Upper lobe of left lung (tissue), 6 donors: ENCODE measurements at regions not wholly inside any gene's neighbourhood (a gene's known extent, or its start where the extent isn't known, plus 50 kb on each side); places are given as distances from the start of the nearest gene placed in this dataset.

ENCODE experiments used
- ATAC-seq, 2 donors: fragments of 200-7000 bp; cut with Tn5 transposase; one replicate each; pipeline ENCODE4 v1.9.1; 2022; ENCODE audit warnings: mild to moderate bottlenecking in 2 of 2, moderate library complexity in 2 of 2; ENCODE audit not compliant: low FRiP score in 2 of 2
- DNase-seq, 2 donors: peaks; one replicate each; pipeline ENCODE4 v3.0.0-alpha.2; 2019 to 2020
- H3K27ac ChIP-seq, 4 donors: fragments of 200-600 bp; sonication (generic); one replicate each; pipeline ENCODE4 v1.5.1; 2016 to 2019
- H3K27me3 ChIP-seq, 4 donors: fragments of 200-600 bp; sonication (generic); one replicate each; pipeline ENCODE4 v1.5.1; 2017 to 2019
- H3K36me3 ChIP-seq, 4 donors: fragments of 200-600 bp; sonication (generic); one replicate each; pipeline ENCODE4 v1.5.1; 2016 to 2019
- H3K4me1 ChIP-seq, 4 donors: fragments of 200-600 bp; sonication (generic); one replicate each; pipeline ENCODE4 v1.5.1; 2018 to 2019
- H3K4me3 ChIP-seq, 4 donors: fragments of 200-600 bp; sonication (generic); one replicate each; pipeline ENCODE4 v1.5.1; 2017 to 2019; ENCODE audit warnings: mild to moderate bottlenecking in 2 of 4, moderate library complexity in 1 of 4
- H3K9me3 ChIP-seq, 4 donors: fragments of 200-600 bp; sonication (generic); one replicate each; pipeline ENCODE4 v1.5.1; 2018 to 2019
- CTCF ChIP-seq, 6 experiments: fragments of 450-650 bp in 4 of 6; fragments of 200-600 bp in 2 of 6; sonication (generic) in 2 of 6; IDR thresholded peaks; one replicate each; pipeline ENCODE4 v1.5.1; 2016 to 2019; ENCODE audit warnings: antibody characterized with exemption in 6 of 6
- EP300 ChIP-seq, 4 donors: sonication (generic); formaldehyde crosslinking; IDR thresholded peaks; one replicate each; pipeline ENCODE4 v1.5.1; 2017; ENCODE audit warnings: antibody characterized with exemption in 4 of 4, control low read depth in 2 of 4
- POLR2A ChIP-seq, 4 donors: fragments of 450-650 bp; IDR thresholded peaks; one replicate each; pipeline ENCODE4 v1.5.1; 2016 to 2017; ENCODE audit warnings: antibody characterized with exemption in 4 of 4, mild to moderate bottlenecking in 2 of 4
- POLR2AphosphoS5 ChIP-seq, 2 donors: sonication (generic); formaldehyde crosslinking; IDR thresholded peaks; one replicate each; pipeline ENCODE4 v1.5.1; 2017; ENCODE audit warnings: antibody characterized with exemption in 2 of 2
- WGBS, 2 donors: methylation state at CpG; one replicate each; pipeline ENCODE4 v1.1.5; 2017 to 2018; 5-methylcytosine and 5-hydroxymethylcytosine counted together
- donor health status: DM: no; HTN: no; CAD: no; lungs with moderate emphysema.
- donor health status: DM: no; HTN: yes; CAD: no; lungs with severe emphysema.

- ATAC-seq (no peak), DNase-seq (no peak)
- no peak for TF ChIP-seq POLR2AphosphoS5 (IDR thresholded peaks at IDR 0.05)
- Histone ChIP-seq H3K9me3 (no peaks in the 10 kb centered on the region), H3K36me3 (no peaks in the 10 kb centered on the region), H3K4me1 (no peaks in the 10 kb centered on the region), H3K27ac (no peak overlapping the region), H3K27me3 (no peaks in the 10 kb centered on the region), H3K4me3 (no peak overlapping the region)
- WGBS, 2 donors = 60 to 65% methylated on average over 3 of the region's 3 CpGs
Measured at GRCh38 chr13:106286811-106287210, 248.7 kb downstream of the EFNB2 start.

GRCh38 chr13:106284358-106284757, 251.1 kb downstream of the EFNB2 start:
- 68 to 81% methylated on average over 2 of the region's 2 CpGs for WGBS, 2 donors
- H3K4me3 ChIP-seq = no peak overlapping the region
- H3K27me3 ChIP-seq = no peaks in the 10 kb centered on the region
- ATAC-seq = no peak
- H3K27ac ChIP-seq = no peak overlapping the region
- DNase-seq = no peak
- no peaks in the 10 kb centered on the region for H3K9me3 ChIP-seq
- TF ChIP-seq POLR2AphosphoS5 (IDR thresholded peaks at IDR 0.05) (no peak), CTCF (IDR thresholded peaks at IDR 0.05) (no peak), POLR2A (IDR thresholded peaks at IDR 0.05) (no peak), EP300 (IDR thresholded peaks at IDR 0.05) (no peak)
- no peaks in the 10 kb centered on the region for H3K36me3 ChIP-seq
- H3K4me1 ChIP-seq = no peaks in the 10 kb centered on the region

- Histone ChIP-seq H3K36me3 (no peaks in the 10 kb centered on the region), H3K27me3 (no peaks in the 10 kb centered on the region), H3K9me3 (no peaks in the 10 kb centered on the region), H3K4me1 (no peaks in the 10 kb centered on the region), H3K4me3 (no peak overlapping the region), H3K27ac (no peak overlapping the region)
- ATAC-seq = no peak
- 83 to 90% methylated on average over 9 of the region's 9 CpGs for WGBS, 2 donors
- DNase-seq = peak in 1 of 2 donors; percentile 5
- no peak for TF ChIP-seq POLR2AphosphoS5 (IDR thresholded peaks at IDR 0.05)
- TF ChIP-seq CTCF (IDR thresholded peaks at IDR 0.05) = no peak
- TF ChIP-seq POLR2A (IDR thresholded peaks at IDR 0.05) = no peak
- TF ChIP-seq EP300 (IDR thresholded peaks at IDR 0.05) = no peak
Measured at GRCh38 chr13:106281426-106281825, 254.0 kb downstream of the EFNB2 start.

GRCh38 chr13:106277484-106278154, 257.8 kb downstream of the EFNB2 start:
- no peaks in the 10 kb centered on the region for H3K4me1 ChIP-seq
- no peak for TF ChIP-seq POLR2A (IDR thresholded peaks at IDR 0.05)
- no peak for TF ChIP-seq POLR2AphosphoS5 (IDR thresholded peaks at IDR 0.05)
- TF ChIP-seq EP300 (IDR thresholded peaks at IDR 0.05) = no peak
- no peak for TF ChIP-seq CTCF (IDR thresholded peaks at IDR 0.05)
- no peak for ATAC-seq
- WGBS, 2 donors = 87 to 94% methylated on average over 10 of the region's 10 CpGs
- H3K4me3 ChIP-seq = no peak overlapping the region
- DNase-seq = no peak
- no peaks in the 10 kb centered on the region for H3K36me3 ChIP-seq
- H3K27me3 ChIP-seq = no peaks in the 10 kb centered on the region
- H3K27ac ChIP-seq = no peak overlapping the region
- no peaks in the 10 kb centered on the region for H3K9me3 ChIP-seq

- ATAC-seq (no peak), DNase-seq (no peak)
- H3K9me3 ChIP-seq = no peaks in the 10 kb centered on the region
- 87 to 89% methylated on average over 4 of the region's 4 CpGs for WGBS, 2 donors
- no peaks in the 10 kb centered on the region for H3K36me3 ChIP-seq
- H3K4me1 ChIP-seq = no peaks in the 10 kb centered on the region
- TF ChIP-seq EP300 (IDR thresholded peaks at IDR 0.05) = no peak
- TF ChIP-seq POLR2A (IDR thresholded peaks at IDR 0.05) = no peak
- no peak for TF ChIP-seq CTCF (IDR thresholded peaks at IDR 0.05)
- TF ChIP-seq POLR2AphosphoS5 (IDR thresholded peaks at IDR 0.05) = no peak
- no peaks in the 10 kb centered on the region for H3K27me3 ChIP-seq
- H3K4me3 ChIP-seq = no peak overlapping the region
- no peak overlapping the region for H3K27ac ChIP-seq
Measured at GRCh38 chr13:106276876-106277275, 258.6 kb downstream of the EFNB2 start.
